Osteoblast (primary cell): ENCODE measurements at regions not wholly inside any gene's neighbourhood (a gene's known extent, or its start where the extent isn't known, plus 50 kb on each side); places are given as distances from the start of the nearest gene placed in this dataset.

Source experiments
- DNase-seq: peaks from one replicate; pipeline ENCODE4 v3.0.0; 2011; ENCODE audit warnings: low spot score, mixed read lengths; ENCODE audit not compliant: insufficient read length; ENCODE audit errors: missing footprints
- H2AFZ ChIP-seq: 2 replicates; pipeline ENCODE4 v1.6.0; 2011; ENCODE audit warnings: mild to moderate bottlenecking, low read length
- H3K27ac ChIP-seq: 2 replicates; pipeline ENCODE4 v1.5.1; 2011; ENCODE audit warnings: mild to moderate bottlenecking, low read depth, low read length, moderate library complexity
- H3K27me3 ChIP-seq: 2 replicates; pipeline ENCODE4 v1.6.0; 2012; ENCODE audit warnings: mild to moderate bottlenecking, control low read depth, inconsistent platforms, low read length, moderate library complexity; ENCODE audit not compliant: insufficient read depth
- H3K36me3 ChIP-seq: 2 replicates; pipeline ENCODE4 v1.5.1; 2011; ENCODE audit warnings: mild to moderate bottlenecking, low read length, control low read depth, moderate library complexity; ENCODE audit not compliant: insufficient read depth
- H3K4me1 ChIP-seq: 2 replicates; pipeline ENCODE4 v1.5.1; 2011; ENCODE audit warnings: mild to moderate bottlenecking, low read length, control low read depth, moderate library complexity; ENCODE audit not compliant: insufficient read depth
- H3K4me2 ChIP-seq: 2 replicates; pipeline ENCODE4 v1.6.0; 2011; ENCODE audit warnings: mild to moderate bottlenecking, low read length; ENCODE audit not compliant: insufficient read depth
- H3K4me3 ChIP-seq: fragments of 200-600 bp; sonication (generic); 3 replicates; pipeline ENCODE4 v1.5.1; 2012; ENCODE audit warnings: mild to moderate bottlenecking, low read length, inconsistent platforms; ENCODE audit not compliant: insufficient read depth
- H3K79me2 ChIP-seq: 2 replicates; pipeline ENCODE4 v1.6.0; 2012; ENCODE audit warnings: mild to moderate bottlenecking, low read length, control low read depth, inconsistent platforms; ENCODE audit not compliant: insufficient read depth
- H3K9me3 ChIP-seq: 2 replicates; pipeline ENCODE4 v1.5.1; 2011; ENCODE audit warnings: low read depth, low read length, control low read depth
- H4K20me1 ChIP-seq: 2 replicates; pipeline ENCODE4 v1.6.0; 2012; ENCODE audit warnings: mild to moderate bottlenecking, low read length, control low read depth; ENCODE audit not compliant: insufficient read depth
- CTCF ChIP-seq: IDR thresholded peaks from 2 replicates; pipeline ENCODE4 v1.5.1; 2011; ENCODE audit warnings: mild to moderate bottlenecking, low read depth, low read length, moderate library complexity; ENCODE audit errors: extremely low read depth

- H3K4me1 ChIP-seq = no peaks in the 10 kb centered on the region
- no peaks in the 10 kb centered on the region for H3K36me3 ChIP-seq
- H3K27me3 ChIP-seq = no peaks in the 10 kb centered on the region
- no peak overlapping the region for H3K4me3 ChIP-seq
- TF ChIP-seq CTCF = no peak
- no peak overlapping the region for H3K4me2 ChIP-seq
- no peaks in the 10 kb centered on the region for H4K20me1 ChIP-seq
- no peaks in the 10 kb centered on the region for H3K79me2 ChIP-seq
- no peak overlapping the region for H3K27ac ChIP-seq
- no peak for DNase-seq
- H3K9me3 ChIP-seq = no peaks in the 10 kb centered on the region
- no peak overlapping the region for H2AFZ ChIP-seq
Observed at GRCh38 chr12:78555802-78556201, 308.8 kb upstream of the SYT1 start.

GRCh38 chr12:78556651-78557050, 307.9 kb upstream of the SYT1 start:
- H3K4me2 ChIP-seq = no peak overlapping the region
- H4K20me1 ChIP-seq = no peaks in the 10 kb centered on the region
- no peaks in the 10 kb centered on the region for H3K4me1 ChIP-seq
- no peak overlapping the region for H3K4me3 ChIP-seq
- no peaks in the 10 kb centered on the region for H3K79me2 ChIP-seq
- H3K36me3 ChIP-seq = no peaks in the 10 kb centered on the region
- no peak overlapping the region for H3K27ac ChIP-seq
- no peak overlapping the region for H2AFZ ChIP-seq
- TF ChIP-seq CTCF = no peak
- DNase-seq = no peak
- H3K9me3 ChIP-seq = no peaks in the 10 kb centered on the region
- H3K27me3 ChIP-seq = no peaks in the 10 kb centered on the region

- Histone ChIP-seq H4K20me1 (no peaks in the 10 kb centered on the region), H3K9me3 (no peaks in the 10 kb centered on the region), H3K27me3 (no peaks in the 10 kb centered on the region), H3K36me3 (no peaks in the 10 kb centered on the region), H2AFZ (no peak overlapping the region), H3K4me1 (no peaks in the 10 kb centered on the region), H3K79me2 (no peaks in the 10 kb centered on the region), H3K4me3 (no peak overlapping the region), H3K27ac (no peak overlapping the region), H3K4me2 (no peak overlapping the region)
- no peak for DNase-seq
- TF ChIP-seq CTCF = no peak
Observed at GRCh38 chr12:78559416-78559815, 305.2 kb upstream of the SYT1 start.

- H3K27ac ChIP-seq = no peak overlapping the region
- no peaks in the 10 kb centered on the region for H3K4me1 ChIP-seq
- no peaks in the 10 kb centered on the region for H4K20me1 ChIP-seq
- no peaks in the 10 kb centered on the region for H3K27me3 ChIP-seq
- no peaks in the 10 kb centered on the region for H3K36me3 ChIP-seq
- no peak for DNase-seq
- no peak overlapping the region for H3K4me3 ChIP-seq
- no peaks in the 10 kb centered on the region for H3K79me2 ChIP-seq
- no peak overlapping the region for H3K4me2 ChIP-seq
- no peak overlapping the region for H2AFZ ChIP-seq
- TF ChIP-seq CTCF = no peak
- no peaks in the 10 kb centered on the region for H3K9me3 ChIP-seq
Observed at GRCh38 chr12:78559886-78560285, 304.7 kb upstream of the SYT1 start.
